Ramos (cell line): ENCODE measurements at regions not wholly inside any gene's neighbourhood (a gene's known extent, or its start where the extent isn't known, plus 50 kb on each side); places are given as distances from the start of the nearest gene placed in this dataset.

Source experiments
- in situ Hi-C: fragments of 300-500 bp; cut with MboI; formaldehyde crosslinking; loops from one replicate; pipeline ENCODE4 v1.14.3; 2022; ENCODE audit warnings: low sequenced_read_pairs; ENCODE audit not compliant: unreplicated experiment

- in situ Hi-C loops = no loop called here
Measured at GRCh38 chr5:96577909-96578308, 84.3 kb upstream of the CAST start.

GRCh38 chr5:96579711-96580110 is 82.5 kb upstream of the CAST start:
- in situ Hi-C loops = no loop called here

GRCh38 chr5:96582343-96582742 is 79.8 kb upstream of the CAST start:
- in situ Hi-C loops = no loop called here

- in situ Hi-C loops = no loop called here
Measured at GRCh38 chr5:96584712-96585111, 77.5 kb upstream of the CAST start.

GRCh38 chr5:96588539-96588938 is 73.6 kb upstream of the CAST start:
- in situ Hi-C loops = no loop called here

GRCh38 chr5:96590796-96591195 is 71.4 kb upstream of the CAST start:
- in situ Hi-C loops = no loop called here

- in situ Hi-C loops = no loop called here
Measured at GRCh38 chr5:96595300-96596090, 66.7 kb upstream of the CAST start.

DNA sequence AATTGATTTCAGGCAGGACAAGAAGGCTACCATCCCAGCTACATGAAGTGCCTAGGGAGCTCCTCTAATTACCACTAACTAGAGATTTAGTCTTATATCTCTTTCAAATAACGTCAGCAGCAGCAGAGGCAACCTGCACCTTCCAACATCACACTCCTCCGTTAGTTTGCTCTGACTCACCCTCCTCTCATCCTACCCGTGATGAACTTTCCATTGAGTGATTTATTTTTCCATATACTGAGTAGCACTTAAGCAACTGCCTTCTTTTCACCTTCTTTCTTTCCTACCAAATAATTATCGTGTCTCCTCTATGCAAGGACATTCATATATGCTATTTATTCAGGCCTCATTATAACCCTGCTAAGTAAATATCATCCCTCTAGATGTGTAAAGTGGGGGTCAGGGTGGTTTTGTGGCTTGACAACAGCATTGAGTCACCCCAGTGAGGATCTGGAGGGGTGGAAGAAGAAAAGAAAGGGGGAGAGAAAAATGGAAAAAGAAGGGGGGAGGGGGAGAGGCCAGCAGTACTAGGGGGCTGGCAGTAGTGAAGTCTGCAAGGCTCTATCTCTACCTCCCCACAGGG is 64.6 kb upstream of the CAST start:
- in situ Hi-C loops = no loop called here

- in situ Hi-C loops = loop anchor here (10.0 kb wide), 2 partner anchors 256 to 746 kb away; no protein-coding TSS in a partner anchor
Measured at GRCh38 chr5:96601200-96601599, 61.0 kb upstream of the CAST start.

GRCh38 chr5:96601715-96602244 is 60.4 kb upstream of the CAST start:
- in situ Hi-C loops = loop anchor here (10.0 kb wide), 2 partner anchors 257 to 747 kb away; no protein-coding TSS in a partner anchor

- in situ Hi-C loops = loop anchor here (10.0 kb wide), 2 partner anchors 258 to 748 kb away; no protein-coding TSS in a partner anchor
Measured at GRCh38 chr5:96602776-96603175, 59.4 kb upstream of the CAST start.

- in situ Hi-C loops = loop anchor here (10.0 kb wide), 2 partner anchors 260 to 750 kb away; no protein-coding TSS in a partner anchor
Measured at GRCh38 chr5:96605144-96605837, 56.9 kb upstream of the CAST start.

GRCh38 chr5:96609369-96609768 is 52.8 kb upstream of the CAST start:
- in situ Hi-C loops = loop anchor here (10.0 kb wide), 2 partner anchors 265 to 755 kb away; no protein-coding TSS in a partner anchor

DNA sequence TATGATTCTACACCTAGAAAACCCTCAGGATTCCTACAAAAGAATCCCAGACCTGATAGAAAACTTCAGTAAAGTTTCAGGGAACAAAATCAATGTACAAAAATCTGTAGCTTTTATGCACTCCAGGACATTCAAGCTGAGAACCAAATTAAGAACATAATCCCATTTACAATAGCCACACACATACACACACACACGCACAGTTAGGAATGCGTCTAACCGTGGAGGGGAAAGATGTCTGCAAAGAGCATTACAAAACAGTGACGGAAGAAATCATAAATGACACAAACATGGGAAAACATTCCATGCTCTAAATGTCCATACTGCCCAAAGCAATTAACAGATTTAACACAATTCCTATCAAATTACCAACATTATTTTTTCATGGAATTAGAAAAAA is 51.4 kb upstream of the CAST start:
- in situ Hi-C loops = no loop called here

DNA sequence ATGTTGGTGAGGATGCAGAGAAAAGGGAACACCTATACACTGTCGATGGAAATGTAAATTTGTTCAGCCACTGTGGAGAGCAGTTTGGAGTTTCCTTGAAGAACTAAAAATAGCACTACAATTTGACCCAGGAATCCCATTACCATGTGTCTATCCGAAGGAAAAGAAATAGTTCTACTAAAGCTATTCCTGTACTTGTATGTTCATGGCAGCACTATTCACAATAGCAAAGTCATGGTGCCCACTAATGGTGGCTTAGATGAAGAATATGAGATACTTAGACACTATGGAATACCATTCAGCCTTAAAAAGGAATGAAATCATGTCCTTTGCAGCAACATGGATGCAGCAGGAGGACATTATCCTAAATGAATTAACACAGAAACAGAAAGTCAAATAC is 50.2 kb upstream of the CAST start:
- in situ Hi-C loops = no loop called here
